Thymus (tissue), 11 donors: ENCODE measurements at regions not wholly inside any gene's neighbourhood (a gene's known extent, or its start where the extent isn't known, plus 50 kb on each side); places are given as distances from the start of the nearest gene placed in this dataset.
"Not testable (repeated sequence)": the region's sequence is repeated elsewhere in the genome, so short reads cannot be mapped to it uniquely, and the experiment has no call there.

Experiments
- DNase-seq, 9 donors: peaks; one replicate each; pipeline ENCODE4 v3.0.0-alpha.2; 2013; ENCODE audit warnings: low spot score in 9 of 9, low read depth in 6 of 9, missing footprints in 1 of 9
- H3K27ac ChIP-seq, 2 donors: one replicate each; pipeline ENCODE4 v1.5.1; 2013; ENCODE audit warnings: control low read depth in 1 of 2, low read depth in 1 of 2, low read length in 1 of 2, mild to moderate bottlenecking in 1 of 2, moderate library complexity in 1 of 2
- H3K27me3 ChIP-seq, 2 donors: one replicate each; pipeline ENCODE4 v1.5.1; 2013; ENCODE audit warnings: low read length in 1 of 2; ENCODE audit not compliant: control insufficient read depth in 2 of 2, insufficient read depth in 1 of 2
- H3K36me3 ChIP-seq, 2 donors: one replicate each; pipeline ENCODE4 v1.5.1; 2013; ENCODE audit warnings: low read length in 1 of 2, mild to moderate bottlenecking in 1 of 2, moderate library complexity in 1 of 2; ENCODE audit not compliant: control insufficient read depth in 2 of 2, insufficient read depth in 2 of 2
- H3K4me1 ChIP-seq, 2 donors: one replicate each; pipeline ENCODE4 v1.5.1; 2013; ENCODE audit warnings: low read length in 2 of 2; ENCODE audit not compliant: control insufficient read depth in 2 of 2, insufficient read depth in 2 of 2
- H3K4me3 ChIP-seq, 2 donors: one replicate each; pipeline ENCODE4 v1.5.1; 2013; ENCODE audit warnings: low read length in 2 of 2, control low read depth in 1 of 2, mild to moderate bottlenecking in 1 of 2
- H3K9me3 ChIP-seq, 2 donors: one replicate each; pipeline ENCODE4 v1.5.1; 2013; ENCODE audit warnings: low read length in 1 of 2, mild to moderate bottlenecking in 1 of 2; ENCODE audit not compliant: control insufficient read depth in 2 of 2, insufficient read depth in 1 of 2
- WGBS: extraction: QIAGEN DNeasy Blood & Tissue Kit; methylation state at CpG from one replicate; pipeline ENCODE4 v1.1.7; 2013; 5-methylcytosine and 5-hydroxymethylcytosine counted together
- donor health status: healthy.

- DNase-seq, result no peak
- Histone ChIP-seq H3K27me3 (no peaks in the 10 kb centered on the region), H3K36me3 (no peaks in the 10 kb centered on the region), H3K9me3 (no peaks in the 10 kb centered on the region), H3K4me3 (no peak overlapping the region), H3K27ac (no peak overlapping the region), H3K4me1 (no peaks in the 10 kb centered on the region)
These were observed 660.2 kb upstream of the ADGRB3 start for GRCh38 chr6:67974931-67975330.

GRCh38 chr6:67971812-67972211 is 663.3 kb upstream of the ADGRB3 start:
- Histone ChIP-seq H3K4me1 (no peaks in the 10 kb centered on the region), H3K9me3 (no peaks in the 10 kb centered on the region), H3K27me3 (no peaks in the 10 kb centered on the region), H3K4me3 (no peak overlapping the region), H3K27ac (no peak overlapping the region), H3K36me3 (no peaks in the 10 kb centered on the region)
- WGBS, result 93% methylated on average over 1 of the region's 1 CpG
- no peak for DNase-seq

- no peaks in the 10 kb centered on the region for H3K36me3 ChIP-seq
- no peak overlapping the region for H3K4me3 ChIP-seq
- H3K4me1 ChIP-seq, result no peaks in the 10 kb centered on the region
- 97% methylated on average over 1 of the region's 1 CpG for WGBS
- no peaks in the 10 kb centered on the region for H3K27me3 ChIP-seq
- H3K9me3 ChIP-seq, result no peaks in the 10 kb centered on the region
- DNase-seq, result no peak
- H3K27ac ChIP-seq, result no peak overlapping the region
These were observed 668.3 kb upstream of the ADGRB3 start for GRCh38 chr6:67966830-67967229.

- no peaks in the 10 kb centered on the region for H3K4me1 ChIP-seq
- no peaks in the 10 kb centered on the region for H3K27me3 ChIP-seq
- no peaks in the 10 kb centered on the region for H3K36me3 ChIP-seq
- no peak overlapping the region for H3K27ac ChIP-seq
- H3K9me3 ChIP-seq, result peaks cover 0 to 8% of the 10 kb centered on the region in 2 donors
- no peak overlapping the region for H3K4me3 ChIP-seq
- DNase-seq, result no peak
These were observed 678.7 kb upstream of the ADGRB3 start for GRCh38 chr6:67956352-67956751.

GRCh38 chr6:67952948-67953347 is 682.1 kb upstream of the ADGRB3 start:
- H3K27ac ChIP-seq, result no peak overlapping the region
- H3K27me3 ChIP-seq, result no peaks in the 10 kb centered on the region
- 40% methylated on average over 1 of the region's 1 CpG for WGBS
- peaks cover 0 to 8% of the 10 kb centered on the region in 2 donors for H3K9me3 ChIP-seq
- H3K36me3 ChIP-seq, result no peaks in the 10 kb centered on the region
- no peak for DNase-seq
- no peaks in the 10 kb centered on the region for H3K4me1 ChIP-seq
- no peak overlapping the region for H3K4me3 ChIP-seq

- Histone ChIP-seq H3K4me3 (no peak overlapping the region), H3K9me3 (peaks cover 0 to 8% of the 10 kb centered on the region in 2 donors), H3K27me3 (no peaks in the 10 kb centered on the region), H3K27ac (no peak overlapping the region), H3K36me3 (no peaks in the 10 kb centered on the region), H3K4me1 (no peaks in the 10 kb centered on the region)
- 92% methylated on average over 1 of the region's 1 CpG for WGBS
- DNase-seq, result no peak
These were observed 683.0 kb upstream of the ADGRB3 start for GRCh38 chr6:67952121-67952520.

- not testable (repeated sequence) for H3K27me3 ChIP-seq
- 94% methylated on average over 1 of the region's 1 CpG for whole genome bisulfite sequencing
These were observed 687.3 kb upstream of the ADGRB3 start for GRCh38 chr6:67947762-67948161.

DNA sequence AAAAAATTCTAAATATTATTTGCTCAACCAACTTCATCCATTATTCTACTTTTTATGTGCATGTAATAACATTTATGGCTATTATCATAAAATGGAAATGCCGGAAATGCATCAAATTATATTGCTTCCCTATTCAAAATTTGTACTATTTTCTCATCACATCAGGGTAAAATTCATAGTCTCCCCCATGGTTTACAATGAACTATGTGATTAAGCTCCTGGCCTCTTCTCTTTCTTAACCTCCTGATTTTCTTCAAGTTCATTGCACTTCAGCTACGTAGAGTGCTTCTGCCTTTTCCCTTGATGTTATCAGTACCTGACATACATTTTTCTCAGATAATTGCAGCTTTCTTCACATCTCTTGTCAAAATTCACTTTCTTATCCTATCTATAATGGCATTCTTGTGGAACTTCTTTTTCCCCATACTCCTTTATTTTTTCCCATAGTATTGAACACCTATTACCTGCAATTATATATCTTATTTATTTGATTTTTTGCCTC is 699.1 kb upstream of the ADGRB3 start:
- Histone ChIP-seq H3K27me3 (no peaks in the 10 kb centered on the region), H3K4me1 (no peaks in the 10 kb centered on the region), H3K4me3 (no peak overlapping the region), H3K9me3 (no peaks in the 10 kb centered on the region), H3K27ac (no peak overlapping the region), H3K36me3 (no peaks in the 10 kb centered on the region)
- WGBS, result 92% methylated on average over 2 of the region's 2 CpGs
- no peak for DNase-seq

More at GRCh38 chr6:67947762-67948161, 687.3 kb upstream of the ADGRB3 start:
- DNase-seq, H3K4me3 ChIP-seq, H3K27ac ChIP-seq, H3K36me3 ChIP-seq, H3K9me3 ChIP-seq, H3K4me1 ChIP-seq: not testable (repeated sequence)

DNA sequence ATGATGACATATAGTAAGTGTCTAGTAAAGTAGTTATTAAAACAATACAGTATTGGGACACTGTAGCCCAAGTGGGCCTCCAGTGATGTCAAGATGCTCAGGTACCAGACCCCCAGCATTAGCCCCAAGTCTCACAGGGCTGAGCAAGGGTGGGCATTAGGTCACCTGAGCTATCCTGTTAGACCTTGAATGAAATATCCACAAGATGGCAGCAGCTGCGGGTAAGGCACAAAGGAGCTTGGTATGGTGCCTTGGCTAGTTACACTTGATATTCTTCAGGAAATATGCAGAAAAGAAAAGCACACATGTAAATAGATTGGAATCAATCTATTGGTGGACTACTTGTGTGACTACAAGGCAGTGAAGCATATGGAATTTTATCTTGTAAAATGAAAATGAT is 701.8 kb upstream of the ADGRB3 start:
- WGBS, result 79% methylated on average over 1 of the region's 1 CpG
- DNase-seq, result no peak
- Histone ChIP-seq H3K27ac (no peak overlapping the region), H3K4me1 (no peaks in the 10 kb centered on the region), H3K9me3 (no peaks in the 10 kb centered on the region), H3K4me3 (no peak overlapping the region), H3K27me3 (no peaks in the 10 kb centered on the region), H3K36me3 (no peaks in the 10 kb centered on the region)

DNA sequence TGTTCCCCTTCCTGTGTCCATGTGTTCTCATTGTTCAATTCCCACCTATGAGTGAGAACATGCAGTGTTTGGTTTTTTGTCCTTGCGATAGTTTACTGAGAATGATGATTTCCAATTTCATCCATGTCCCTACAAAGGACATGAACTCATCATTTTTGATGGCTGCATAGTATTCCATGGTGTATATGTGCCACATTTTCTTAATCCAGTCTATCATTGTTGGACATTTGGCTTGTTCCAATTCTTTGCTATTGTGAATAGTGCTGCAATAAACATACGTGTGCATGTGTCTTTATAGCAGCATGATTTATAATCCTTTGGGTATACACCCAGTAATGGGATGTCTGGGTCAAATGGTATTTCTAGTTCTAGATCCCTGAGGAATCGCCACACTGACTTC is 712.5 kb upstream of the ADGRB3 start:
- not testable (repeated sequence) for H3K27ac ChIP-seq, H3K9me3 ChIP-seq, H3K4me3 ChIP-seq, H3K4me1 ChIP-seq, H3K36me3 ChIP-seq, DNase-seq, H3K27me3 ChIP-seq
- 83% methylated on average over 2 of the region's 3 CpGs for WGBS
